K562 (cell line): ENCODE measurements at regions not wholly inside any gene's neighbourhood (a gene's known extent, or its start where the extent isn't known, plus 50 kb on each side); places are given as distances from the start of the nearest gene placed in this dataset.

Source experiments
- EZH2 ChIP-seq: IDR thresholded peaks from 2 replicates; pipeline ENCODE4 v1.6.1; 2012; ENCODE audit warnings: low read depth, mild to moderate bottlenecking, inconsistent platforms, low read length, borderline replicate concordance
- LEF1 ChIP-seq: fragments of 450-650 bp; IDR thresholded peaks from 2 replicates; pipeline ENCODE4 v1.6.1; 2016; ENCODE audit warnings: mild to moderate bottlenecking
- POLR2A ChIP-seq: fragments of 450-650 bp; conservative IDR thresholded peaks from 2 replicates; pipeline ENCODE4 v1.6.1; 2016
- ZFP1 ChIP-seq: fragments of 450-650 bp; formaldehyde crosslinking; IDR thresholded peaks from 2 replicates; pipeline ENCODE4 v1.4.0; 2020; ENCODE audit warnings: mild to moderate bottlenecking, mixed read lengths
- ZNF445 ChIP-seq: fragments of 250-450 bp; sonication (Bioruptor Pico); IDR thresholded peaks from 2 replicates; pipeline ENCODE4 v1.4.0; 2020; ENCODE audit warnings: low read depth, mild to moderate bottlenecking, moderate library complexity
- TF ChIP-seq, protein P1 (sequence below), 3 experiments: IDR thresholded peaks in 2 of 3; conservative IDR thresholded peaks in 1 of 3; 2 replicates each; pipeline ENCODE4 v1.5.1; 2011 to 2012; ENCODE audit warnings: low read length in 3 of 3, mild to moderate bottlenecking in 3 of 3, control low read depth in 2 of 3, improper control_type of control experiment in 1 of 3, inconsistent platforms in 1 of 3, low read depth in 1 of 3, mixed read lengths in 1 of 3, moderate library complexity in 1 of 3; ENCODE audit not compliant: insufficient read depth in 2 of 3

DNA sequence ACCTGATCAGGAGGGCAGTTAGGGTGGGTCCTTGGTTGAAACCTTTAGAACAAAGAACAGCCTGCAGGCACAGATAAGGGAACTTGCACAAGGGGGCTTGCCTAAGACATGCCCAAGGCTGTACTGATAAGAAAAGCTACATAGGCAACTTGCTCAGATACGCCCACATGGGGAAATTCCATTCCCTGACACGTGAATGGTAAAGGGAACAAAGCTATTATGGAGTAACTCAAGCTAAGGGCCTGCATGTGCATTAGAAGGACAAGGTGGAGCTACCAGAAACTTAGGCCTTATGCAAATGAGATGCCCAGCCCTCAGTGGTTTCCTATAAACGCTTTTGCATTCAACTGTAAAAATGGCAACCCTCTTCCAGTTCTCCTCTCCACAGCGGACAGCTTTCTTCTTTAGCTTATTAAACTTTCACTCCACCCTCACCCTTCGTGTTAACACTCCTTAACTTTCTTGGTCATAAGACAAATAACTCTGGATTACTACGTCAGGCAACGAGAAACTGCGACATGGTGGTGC lies 1192.1 kb upstream of the CELF2 start:
- TF ChIP-seq ZFP1 (CRISPR knock-in tag) = peak; percentile 93
- TF ChIP-seq EZH2 = no peak
- TF ChIP-seq LEF1 = peak; percentile 80
- peak; percentile 85 for TF ChIP-seq ZNF445 (CRISPR knock-in tag)
- TF ChIP-seq, protein P1, sequence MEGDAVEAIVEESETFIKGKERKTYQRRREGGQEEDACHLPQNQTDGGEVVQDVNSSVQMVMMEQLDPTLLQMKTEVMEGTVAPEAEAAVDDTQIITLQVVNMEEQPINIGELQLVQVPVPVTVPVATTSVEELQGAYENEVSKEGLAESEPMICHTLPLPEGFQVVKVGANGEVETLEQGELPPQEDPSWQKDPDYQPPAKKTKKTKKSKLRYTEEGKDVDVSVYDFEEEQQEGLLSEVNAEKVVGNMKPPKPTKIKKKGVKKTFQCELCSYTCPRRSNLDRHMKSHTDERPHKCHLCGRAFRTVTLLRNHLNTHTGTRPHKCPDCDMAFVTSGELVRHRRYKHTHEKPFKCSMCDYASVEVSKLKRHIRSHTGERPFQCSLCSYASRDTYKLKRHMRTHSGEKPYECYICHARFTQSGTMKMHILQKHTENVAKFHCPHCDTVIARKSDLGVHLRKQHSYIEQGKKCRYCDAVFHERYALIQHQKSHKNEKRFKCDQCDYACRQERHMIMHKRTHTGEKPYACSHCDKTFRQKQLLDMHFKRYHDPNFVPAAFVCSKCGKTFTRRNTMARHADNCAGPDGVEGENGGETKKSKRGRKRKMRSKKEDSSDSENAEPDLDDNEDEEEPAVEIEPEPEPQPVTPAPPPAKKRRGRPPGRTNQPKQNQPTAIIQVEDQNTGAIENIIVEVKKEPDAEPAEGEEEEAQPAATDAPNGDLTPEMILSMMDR (IDR thresholded peaks at IDR 0.05 in 2 of 3, conservative IDR thresholded peaks at IDR 0.05 in 1 of 3; ENCODE audit: insufficient read depth in 2 of 3, low read depth in 1 of 3, low read length in 3 of 3) = no peak
- no peak for TF ChIP-seq POLR2A
